Lower leg skin (tissue), 3 donors: ENCODE measurements at regions not wholly inside any gene's neighbourhood (a gene's known extent, or its start where the extent isn't known, plus 50 kb on each side); places are given as distances from the start of the nearest gene placed in this dataset.

Experiments used
- POLR2A ChIP-seq, 2 donors: fragments of 450-650 bp; IDR thresholded peaks; one replicate each; pipeline ENCODE4 v1.6.1; 2016 to 2017; ENCODE audit warnings: antibody characterized with exemption in 2 of 2, mild to moderate bottlenecking in 1 of 2, moderate library complexity in 1 of 2
- TF ChIP-seq, protein P1 (sequence below), 3 donors: fragments of 450-650 bp; IDR thresholded peaks; one replicate each; pipeline ENCODE4 v1.5.1; 2016; ENCODE audit warnings: antibody characterized with exemption in 3 of 3, mild to moderate bottlenecking in 3 of 3, moderate library complexity in 2 of 3

DNA sequence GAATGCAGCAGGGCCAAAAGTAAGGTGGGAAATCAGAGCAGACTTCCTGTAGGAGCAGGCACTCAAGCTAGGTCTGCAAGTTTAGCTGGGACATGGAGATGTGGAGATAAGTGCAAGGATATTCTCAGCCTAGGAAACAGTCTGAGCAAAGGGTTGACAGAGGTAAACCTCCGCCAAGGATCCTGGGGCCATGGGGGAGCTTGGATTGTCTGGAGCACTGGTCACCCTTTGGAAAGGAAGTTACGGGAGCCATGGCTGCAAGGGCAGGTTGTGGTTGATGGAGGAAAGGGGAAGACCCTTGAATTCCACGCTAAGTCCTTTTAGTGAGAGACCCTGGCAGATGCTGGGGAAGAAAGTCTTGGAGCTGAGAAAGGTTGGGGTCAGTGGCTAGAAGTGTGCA, 150.9 kb downstream of the PTPRU start:
- no peak for TF ChIP-seq POLR2A (IDR thresholded peaks at IDR 0.05)
- TF ChIP-seq, protein P1, sequence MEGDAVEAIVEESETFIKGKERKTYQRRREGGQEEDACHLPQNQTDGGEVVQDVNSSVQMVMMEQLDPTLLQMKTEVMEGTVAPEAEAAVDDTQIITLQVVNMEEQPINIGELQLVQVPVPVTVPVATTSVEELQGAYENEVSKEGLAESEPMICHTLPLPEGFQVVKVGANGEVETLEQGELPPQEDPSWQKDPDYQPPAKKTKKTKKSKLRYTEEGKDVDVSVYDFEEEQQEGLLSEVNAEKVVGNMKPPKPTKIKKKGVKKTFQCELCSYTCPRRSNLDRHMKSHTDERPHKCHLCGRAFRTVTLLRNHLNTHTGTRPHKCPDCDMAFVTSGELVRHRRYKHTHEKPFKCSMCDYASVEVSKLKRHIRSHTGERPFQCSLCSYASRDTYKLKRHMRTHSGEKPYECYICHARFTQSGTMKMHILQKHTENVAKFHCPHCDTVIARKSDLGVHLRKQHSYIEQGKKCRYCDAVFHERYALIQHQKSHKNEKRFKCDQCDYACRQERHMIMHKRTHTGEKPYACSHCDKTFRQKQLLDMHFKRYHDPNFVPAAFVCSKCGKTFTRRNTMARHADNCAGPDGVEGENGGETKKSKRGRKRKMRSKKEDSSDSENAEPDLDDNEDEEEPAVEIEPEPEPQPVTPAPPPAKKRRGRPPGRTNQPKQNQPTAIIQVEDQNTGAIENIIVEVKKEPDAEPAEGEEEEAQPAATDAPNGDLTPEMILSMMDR (IDR thresholded peaks at IDR 0.05) = no peak
